H9 (cell line): ENCODE measurements at regions not wholly inside any gene's neighbourhood (a gene's known extent, or its start where the extent isn't known, plus 50 kb on each side); places are given as distances from the start of the nearest gene placed in this dataset.

Experiments
- DNase-seq: peaks from one replicate; pipeline ENCODE4 v3.0.0-alpha.2; 2017
- H2AFZ ChIP-seq: one replicate; pipeline ENCODE4 v1.6.1; 2013; ENCODE audit warnings: mild to moderate bottlenecking, low read length, control low read depth, moderate library complexity
- H2AK5ac ChIP-seq: 2 replicates; pipeline ENCODE4 v1.6.1; 2013; ENCODE audit warnings: low read length, control low read depth, mixed read lengths; ENCODE audit not compliant: insufficient read length
- H2BK120ac ChIP-seq: one replicate; pipeline ENCODE4 v1.6.1; 2013; ENCODE audit warnings: low read depth, mild to moderate bottlenecking, low read length, control low read depth, inconsistent platforms; ENCODE audit not compliant: poor library complexity, severe bottlenecking
- H2BK12ac ChIP-seq: 2 replicates; pipeline ENCODE4 v1.6.1; 2013; ENCODE audit warnings: low read length, control low read depth, mixed read lengths, low read depth; ENCODE audit not compliant: insufficient read length
- H2BK15ac ChIP-seq: 2 replicates; pipeline ENCODE4 v1.6.1; 2013; ENCODE audit warnings: low read depth, low read length, control low read depth
- H2BK20ac ChIP-seq: one replicate; pipeline ENCODE4 v1.6.1; 2013; ENCODE audit warnings: low read depth, mild to moderate bottlenecking, low read length, control low read depth, inconsistent platforms; ENCODE audit not compliant: poor library complexity, severe bottlenecking
- H2BK5ac ChIP-seq: 2 replicates; pipeline ENCODE4 v1.6.1; 2013; ENCODE audit warnings: low read length, control low read depth, mixed read lengths; ENCODE audit not compliant: insufficient read length
- H3K14ac ChIP-seq: 2 replicates; pipeline ENCODE4 v1.6.1; 2013; ENCODE audit warnings: low read length, control low read depth; ENCODE audit not compliant: insufficient read depth
- H3K18ac ChIP-seq: 2 replicates; pipeline ENCODE4 v1.6.1; 2013; ENCODE audit warnings: low read depth, mild to moderate bottlenecking, mixed read lengths, low read length, control low read depth; ENCODE audit not compliant: insufficient read length
- H3K23ac ChIP-seq: 2 replicates; pipeline ENCODE4 v1.6.1; 2013; ENCODE audit warnings: low read length, control low read depth, mixed read lengths, low read depth; ENCODE audit not compliant: insufficient read length
- H3K23me2 ChIP-seq: 2 replicates; pipeline ENCODE4 v1.6.1; 2013; ENCODE audit warnings: low read depth, mild to moderate bottlenecking, mixed read lengths, low read length, control low read depth; ENCODE audit not compliant: insufficient read length, poor library complexity, severe bottlenecking
- H3K27ac ChIP-seq: 2 replicates; pipeline ENCODE4 v1.5.1; 2013; ENCODE audit warnings: low read length, control low read depth, mixed read lengths, low read depth; ENCODE audit not compliant: insufficient read length
- H3K27me3 ChIP-seq: 2 replicates; pipeline ENCODE4 v1.6.1; 2013; ENCODE audit warnings: low read length, control low read depth, inconsistent platforms; ENCODE audit not compliant: insufficient read depth
- H3K4ac ChIP-seq: 2 replicates; pipeline ENCODE4 v1.6.1; 2013; ENCODE audit warnings: low read depth, mild to moderate bottlenecking, control low read depth, inconsistent platforms, low read length, moderate library complexity
- H3K4me1 ChIP-seq: 2 replicates; pipeline ENCODE4 v1.6.1; 2013; ENCODE audit warnings: low read length, control low read depth, inconsistent platforms; ENCODE audit not compliant: insufficient read depth
- H3K4me2 ChIP-seq: 2 replicates; pipeline ENCODE4 v1.6.1; 2013; ENCODE audit warnings: low read length, control low read depth, mixed read lengths; ENCODE audit not compliant: insufficient read length, insufficient read depth
- H3K56ac ChIP-seq: 2 replicates; pipeline ENCODE4 v1.6.1; 2013; ENCODE audit warnings: low read depth, mild to moderate bottlenecking, mixed read lengths, low read length, control low read depth; ENCODE audit not compliant: insufficient read length
- H3K79me1 ChIP-seq: 2 replicates; pipeline ENCODE4 v1.6.1; 2013; ENCODE audit warnings: low read depth, mild to moderate bottlenecking, moderate library complexity, low read length, control low read depth, inconsistent platforms; ENCODE audit not compliant: insufficient read depth, poor library complexity, severe bottlenecking
- H3K79me2 ChIP-seq: 2 replicates; pipeline ENCODE4 v1.6.1; 2013; ENCODE audit warnings: low read length, control low read depth, inconsistent platforms; ENCODE audit not compliant: insufficient read depth
- H3K9ac ChIP-seq: 2 replicates; pipeline ENCODE4 v1.6.1; 2013; ENCODE audit warnings: low read length, control low read depth, mixed read lengths; ENCODE audit not compliant: insufficient read length; ENCODE audit errors: extremely low read depth
- H3K9me3 ChIP-seq: one replicate; pipeline ENCODE4 v1.6.1; 2013; ENCODE audit warnings: low read depth, low read length, inconsistent platforms; ENCODE audit not compliant: control insufficient read depth
- H3T11ph ChIP-seq: one replicate; pipeline ENCODE4 v1.6.1; 2013; ENCODE audit warnings: mild to moderate bottlenecking, low read length, control low read depth, inconsistent platforms
- H4K20me1 ChIP-seq: one replicate; pipeline ENCODE4 v1.6.1; 2013; ENCODE audit not compliant: control insufficient read depth, insufficient read length, insufficient read depth
- H4K5ac ChIP-seq: 2 replicates; pipeline ENCODE4 v1.6.1; 2013; ENCODE audit warnings: low read depth, mild to moderate bottlenecking, mixed read lengths, low read length, control low read depth; ENCODE audit not compliant: insufficient read length
- H4K8ac ChIP-seq: replicated peaks from 2 replicates; pipeline ENCODE4 v1.6.1; 2013; ENCODE audit warnings: low read length, control low read depth, mixed read lengths, low read depth; ENCODE audit not compliant: insufficient read length
- H4K91ac ChIP-seq: 2 replicates; pipeline ENCODE4 v1.6.1; 2013; ENCODE audit warnings: low read depth, mild to moderate bottlenecking, moderate library complexity, mixed read lengths, low read length, control low read depth; ENCODE audit not compliant: insufficient read length
- H3K27ac Mint-ChIP-seq, 3 experiments: 2 replicates in 2 of 3; 3 replicates in 1 of 3; pipeline ENCODE4 v1.8.0; 2020 to 2021; ENCODE audit warnings: mixed read lengths in 3 of 3, mild to moderate bottlenecking in 1 of 3, moderate library complexity in 1 of 3
- H3K27me3 Mint-ChIP-seq: 2 replicates; pipeline ENCODE4 v1.8.0; 2021; ENCODE audit warnings: low read depth, mild to moderate bottlenecking, moderate library complexity, mixed read lengths
- H3K36me3 Mint-ChIP-seq, 3 experiments: 2 replicates in 2 of 3; 3 replicates in 1 of 3; pipeline ENCODE4 v1.8.0; 2020 to 2021; ENCODE audit warnings: low read depth in 3 of 3, mixed read lengths in 3 of 3; ENCODE audit not compliant: insufficient read depth in 1 of 3
- H3K4me1 Mint-ChIP-seq, 2 experiments: 2 replicates each; pipeline ENCODE4 v1.8.0; 2020; ENCODE audit warnings: mixed read lengths in 2 of 2
- H3K4me3 Mint-ChIP-seq, 2 experiments: 2 replicates in 1 of 2; 3 replicates in 1 of 2; pipeline ENCODE4 v1.8.0; 2020 to 2021; ENCODE audit warnings: mild to moderate bottlenecking in 2 of 2, mixed read lengths in 2 of 2, moderate library complexity in 1 of 2
- H3K9me3 Mint-ChIP-seq, 2 experiments: 2 replicates in 1 of 2; 3 replicates in 1 of 2; pipeline ENCODE4 v1.8.0; 2020; ENCODE audit warnings: mild to moderate bottlenecking in 2 of 2, mixed read lengths in 2 of 2, moderate library complexity in 1 of 2
- CTCF ChIP-seq: fragments of 200-600 bp; sonication (generic); conservative IDR thresholded peaks from 3 replicates; pipeline ENCODE4 v1.8.0; 2021; ENCODE audit warnings: antibody characterized with exemption, mild to moderate bottlenecking
- WGBS: extraction: QIAGEN DNeasy Blood & Tissue Kit; methylation state at CpG from one replicate; pipeline ENCODE4 v1.1.7; 2013; ENCODE audit warnings: missing lambda C conversion rate, low lambda C conversion rate, mixed read lengths; ENCODE audit not compliant: insufficient read length; ENCODE audit errors: extremely low coverage; 5-methylcytosine and 5-hydroxymethylcytosine counted together

GRCh38 chr1:187876775-187877174 is 1048.0 kb downstream of the PLA2G4A start:
- Histone ChIP-seq H4K20me1 (no peaks in the 10 kb centered on the region), H3K23me2 (no peaks in the 10 kb centered on the region), H3K4me2 (no peak overlapping the region), H3K56ac (no peak overlapping the region), H3K18ac (no peak overlapping the region), H2BK12ac (no peak overlapping the region), H4K8ac (no peak overlapping the region), H3K14ac (no peak overlapping the region), H3K79me2 (no peaks in the 10 kb centered on the region), H3K4me1 (no peaks in the 10 kb centered on the region; the same call in 1 of the 2 replicates), H2BK120ac (no peak overlapping the region), H2BK15ac (no peak overlapping the region), H2BK5ac (no peak overlapping the region), H3K9me3 (no peaks in the 10 kb centered on the region), H3K27me3 (no peaks in the 10 kb centered on the region), H4K91ac (no peak overlapping the region), H2AFZ (no peak overlapping the region), H2AK5ac (no peak overlapping the region), H3K27ac (no peak overlapping the region), H2BK20ac (no peak overlapping the region), H3K9ac (no peak overlapping the region), H4K5ac (no peak overlapping the region), H3K79me1 (no peaks in the 10 kb centered on the region), H3T11ph (no peak overlapping the region), H3K23ac (no peak overlapping the region), H3K4ac (no peak overlapping the region)
- Mint-ChIP-seq H3K9me3 (peaks cover 0 to 8% of the 10 kb centered on the region in 2 experiments; a peak in 2 of 5 replicates), H3K36me3 (no peaks in the 10 kb centered on the region; a peak in 1 of 7 replicates), H3K4me3 (no peak overlapping the region), H3K27ac (no peak overlapping the region), H3K4me1 (peaks cover 10 to 12% of the 10 kb centered on the region in 2 experiments), H3K27me3 (no peaks in the 10 kb centered on the region)
- no peak for TF ChIP-seq CTCF
- no CpG with 5 or more reads among the region's 2 CpGs for WGBS
- DNase-seq: no peak
